Fibroblast of the aortic adventitia (primary cell): ENCODE measurements at regions not wholly inside any gene's neighbourhood (a gene's known extent, or its start where the extent isn't known, plus 50 kb on each side); places are given as distances from the start of the nearest gene placed in this dataset.

Source experiments
- DNase-seq: peaks from one replicate; pipeline ENCODE4 v3.0.0-alpha.2; 2010; ENCODE audit warnings: low read depth
- H3K4me3 ChIP-seq: 2 replicates; pipeline ENCODE4 v1.5.1; 2011; ENCODE audit warnings: low read depth, mild to moderate bottlenecking, control low read depth, low read length, moderate library complexity
- TF ChIP-seq, protein P1 (sequence below): IDR thresholded peaks from 2 replicates; pipeline ENCODE4 v1.5.1; 2011; ENCODE audit warnings: mild to moderate bottlenecking, low read length, control low read depth, inconsistent platforms; ENCODE audit not compliant: insufficient read depth

DNA sequence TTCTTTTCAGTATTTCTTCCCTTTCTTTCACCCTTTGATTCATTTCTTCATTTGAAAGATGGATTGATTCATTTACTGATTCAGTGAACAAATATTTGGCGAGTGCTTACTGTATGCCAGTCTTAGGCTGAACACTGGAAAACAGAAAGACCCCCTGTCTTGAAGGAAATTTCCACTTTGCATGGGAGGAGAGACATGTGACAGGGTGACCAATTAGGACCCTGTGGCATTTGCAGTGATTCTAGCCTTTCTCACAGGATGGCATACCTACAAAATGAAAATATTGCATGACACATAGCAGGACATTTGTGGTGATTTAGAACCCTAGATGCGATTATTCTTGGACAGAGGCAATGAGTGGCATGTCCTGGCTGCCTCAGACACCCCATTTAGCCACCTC is 407.2 kb upstream of the SGCD start:
- H3K4me3 ChIP-seq = no peak overlapping the region
- DNase-seq = no peak
- TF ChIP-seq, protein P1, sequence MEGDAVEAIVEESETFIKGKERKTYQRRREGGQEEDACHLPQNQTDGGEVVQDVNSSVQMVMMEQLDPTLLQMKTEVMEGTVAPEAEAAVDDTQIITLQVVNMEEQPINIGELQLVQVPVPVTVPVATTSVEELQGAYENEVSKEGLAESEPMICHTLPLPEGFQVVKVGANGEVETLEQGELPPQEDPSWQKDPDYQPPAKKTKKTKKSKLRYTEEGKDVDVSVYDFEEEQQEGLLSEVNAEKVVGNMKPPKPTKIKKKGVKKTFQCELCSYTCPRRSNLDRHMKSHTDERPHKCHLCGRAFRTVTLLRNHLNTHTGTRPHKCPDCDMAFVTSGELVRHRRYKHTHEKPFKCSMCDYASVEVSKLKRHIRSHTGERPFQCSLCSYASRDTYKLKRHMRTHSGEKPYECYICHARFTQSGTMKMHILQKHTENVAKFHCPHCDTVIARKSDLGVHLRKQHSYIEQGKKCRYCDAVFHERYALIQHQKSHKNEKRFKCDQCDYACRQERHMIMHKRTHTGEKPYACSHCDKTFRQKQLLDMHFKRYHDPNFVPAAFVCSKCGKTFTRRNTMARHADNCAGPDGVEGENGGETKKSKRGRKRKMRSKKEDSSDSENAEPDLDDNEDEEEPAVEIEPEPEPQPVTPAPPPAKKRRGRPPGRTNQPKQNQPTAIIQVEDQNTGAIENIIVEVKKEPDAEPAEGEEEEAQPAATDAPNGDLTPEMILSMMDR = no peak

DNA sequence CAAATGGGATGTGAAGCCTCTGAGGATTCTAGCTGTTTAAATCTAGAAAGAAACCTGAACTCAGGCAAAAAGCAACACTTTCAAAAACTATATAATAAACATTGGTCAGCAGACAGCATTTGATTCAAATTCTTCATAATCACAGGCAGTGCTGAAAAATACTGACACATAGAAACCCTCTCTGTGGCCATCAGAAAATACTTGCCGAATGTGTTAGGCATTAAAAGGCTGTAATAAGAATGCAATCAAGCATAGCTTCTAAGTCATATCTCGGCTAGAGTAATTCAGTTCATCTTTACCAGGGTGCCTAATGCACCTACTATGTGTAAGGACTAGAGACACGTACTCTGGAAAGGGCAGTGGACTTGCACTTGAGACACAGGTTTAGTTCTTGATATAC is 405.3 kb upstream of the SGCD start:
- DNase-seq = no peak
- TF ChIP-seq, protein P1 = no peak
- no peak overlapping the region for H3K4me3 ChIP-seq

DNA sequence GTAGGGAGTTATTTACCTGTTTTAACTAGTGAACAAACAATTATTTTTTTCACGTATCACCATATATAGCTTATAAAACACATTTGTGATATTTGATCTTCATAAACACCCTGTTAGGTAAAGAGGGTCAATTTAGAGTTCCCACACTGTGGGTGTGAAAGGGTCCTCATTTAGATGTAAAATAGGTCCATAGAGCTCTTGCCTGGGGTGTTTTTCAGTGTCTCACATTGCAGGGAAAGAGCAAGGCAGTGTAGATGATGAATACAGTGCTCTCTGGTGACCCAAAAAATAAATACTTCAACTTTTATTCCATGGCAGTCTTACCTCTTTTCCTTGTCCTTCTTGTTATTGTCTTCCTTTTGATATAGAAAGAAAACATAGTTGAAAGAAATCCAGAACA is 403.2 kb upstream of the SGCD start:
- DNase-seq = no peak
- H3K4me3 ChIP-seq = no peak overlapping the region
- TF ChIP-seq, protein P1 = no peak

DNA sequence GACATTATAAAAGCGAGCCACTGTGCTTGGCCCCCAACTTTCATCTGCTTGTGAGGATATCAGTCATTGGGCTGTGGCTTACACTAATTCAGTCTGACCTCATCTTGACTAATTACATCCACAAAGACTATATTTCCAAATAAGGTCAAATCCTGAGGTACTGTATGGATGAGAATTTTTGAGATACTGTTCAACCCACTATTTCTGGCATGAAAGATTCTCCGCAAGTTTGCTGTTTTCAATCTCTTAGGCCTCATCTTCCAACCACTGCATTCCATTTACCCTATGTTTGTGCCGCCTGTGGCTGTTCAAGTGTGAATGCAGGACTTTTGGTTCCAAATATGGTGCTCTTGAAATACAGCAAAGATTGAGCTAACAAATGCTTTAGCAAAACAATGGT is 400.9 kb upstream of the SGCD start:
- TF ChIP-seq, protein P1 = no peak
- DNase-seq = no peak
- no peak overlapping the region for H3K4me3 ChIP-seq

DNA sequence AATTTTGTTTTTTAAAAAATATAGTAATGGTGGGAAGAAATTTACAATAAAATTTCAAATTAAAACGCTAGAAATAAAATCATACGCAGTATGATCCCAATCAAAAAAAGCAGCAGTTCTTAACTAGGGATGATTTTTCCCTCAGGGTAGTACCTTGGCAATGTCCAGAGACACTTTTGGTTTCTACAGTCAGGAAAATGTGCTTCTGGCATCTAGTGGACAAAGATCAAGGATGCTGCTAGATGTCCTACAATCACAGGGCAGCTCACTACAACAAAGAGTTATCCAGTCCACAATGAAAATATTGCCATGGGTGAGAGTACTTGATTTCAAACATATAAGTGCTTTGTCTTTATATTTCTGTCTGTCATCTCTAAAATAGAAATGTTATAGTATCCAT is 400.2 kb upstream of the SGCD start:
- DNase-seq = no peak
- no peak overlapping the region for H3K4me3 ChIP-seq
- TF ChIP-seq, protein P1 = no peak

DNA sequence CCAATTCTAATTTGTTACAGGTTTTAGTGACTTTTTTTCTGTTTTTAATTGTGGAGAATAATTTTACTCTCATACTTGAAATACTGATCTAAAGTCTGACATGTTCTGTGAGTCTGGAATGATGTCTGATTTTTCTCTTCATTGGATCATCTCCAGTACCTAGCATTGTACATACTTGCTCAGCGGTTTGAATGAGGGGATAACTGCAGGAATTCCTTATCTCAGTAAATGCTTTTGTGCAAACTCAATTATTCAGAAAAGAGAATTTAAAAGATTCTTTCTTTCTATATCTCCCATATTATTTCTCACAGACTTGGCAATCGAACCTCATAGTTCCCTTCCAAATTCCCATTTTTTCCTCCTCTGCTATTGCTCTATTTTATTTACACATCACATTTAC is 397.9 kb upstream of the SGCD start:
- TF ChIP-seq, protein P1 = no peak
- H3K4me3 ChIP-seq = no peak overlapping the region
- DNase-seq = no peak

DNA sequence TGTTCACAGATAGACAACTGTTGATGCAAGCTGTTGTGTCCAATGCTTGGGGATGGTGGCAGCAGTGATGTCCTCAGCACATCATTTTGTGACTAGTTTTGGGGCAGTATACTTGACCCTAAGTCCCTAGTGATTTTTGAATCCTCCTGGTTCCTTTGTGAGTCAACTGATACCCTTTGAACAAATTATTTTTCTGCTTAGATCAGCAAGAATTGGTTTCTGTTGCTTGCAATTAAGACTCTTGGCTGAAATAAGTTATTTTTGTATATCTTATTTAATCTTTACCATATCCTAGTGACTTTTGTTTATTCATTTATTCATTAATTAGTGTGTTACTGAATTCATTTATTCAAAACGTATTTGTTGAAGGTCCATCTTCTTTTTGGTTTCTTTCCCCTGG is 392.0 kb upstream of the SGCD start:
- H3K4me3 ChIP-seq = no peak overlapping the region
- TF ChIP-seq, protein P1 = no peak
- DNase-seq = no peak
